Tibial artery (tissue), 4 donors: ENCODE measurements at regions not wholly inside any gene's neighbourhood (a gene's known extent, or its start where the extent isn't known, plus 50 kb on each side); places are given as distances from the start of the nearest gene placed in this dataset.

Experiments used
- DNase-seq, 2 donors: peaks; one replicate each; pipeline ENCODE4 v3.0.0-alpha.2; 2019
- H3K27ac ChIP-seq, 2 donors: fragments of 200-600 bp; sonication (generic) in 1 of 2; 1 replicate in 1 of 2; 2 replicates in 1 of 2; pipeline ENCODE4 v1.5.1; 2018 to 2019; ENCODE audit warnings: mild to moderate bottlenecking in 1 of 2
- H3K27me3 ChIP-seq, 2 donors: fragments of 200-600 bp; sonication (generic) in 1 of 2; one replicate each; pipeline versions ENCODE4 v1.5.1 to v1.6.0; 2016 to 2019
- H3K36me3 ChIP-seq, 3 donors: fragments of 200-600 bp; sonication (generic) in 2 of 3; one replicate each; pipeline ENCODE4 v1.5.1; 2016 to 2019; ENCODE audit warnings: mild to moderate bottlenecking in 2 of 3
- H3K4me1 ChIP-seq, 4 donors: fragments of 200-600 bp; sonication (generic) in 2 of 4; 1 replicate in 3 of 4; 2 replicates in 1 of 4; pipeline ENCODE4 v1.5.1; 2016 to 2019
- H3K4me3 ChIP-seq, 2 donors: fragments of 200-600 bp; sonication (generic) in 1 of 2; 1 replicate in 1 of 2; 2 replicates in 1 of 2; pipeline ENCODE4 v1.5.1; 2018 to 2019; ENCODE audit warnings: mild to moderate bottlenecking in 2 of 2
- H3K9me3 ChIP-seq, 3 donors: fragments of 200-600 bp; sonication (generic) in 1 of 3; one replicate each; pipeline ENCODE4 v1.5.1; 2016 to 2019
- intact Hi-C: fragments of 100-400 bp; cut with DNase I; formaldehyde crosslinking; loops from one replicate; pipeline ENCODE4 v1.15.0; 2023; ENCODE audit warnings: low total_unique reads
- TF ChIP-seq, protein P1 (sequence below), 2 experiments: fragments of 200-600 bp in 1 of 2; fragments of 450-650 bp in 1 of 2; IDR thresholded peaks; one replicate each; pipeline ENCODE4 v1.5.1; 2017 to 2019; ENCODE audit warnings: antibody characterized with exemption in 2 of 2, mild to moderate bottlenecking in 1 of 2, moderate library complexity in 1 of 2

DNA sequence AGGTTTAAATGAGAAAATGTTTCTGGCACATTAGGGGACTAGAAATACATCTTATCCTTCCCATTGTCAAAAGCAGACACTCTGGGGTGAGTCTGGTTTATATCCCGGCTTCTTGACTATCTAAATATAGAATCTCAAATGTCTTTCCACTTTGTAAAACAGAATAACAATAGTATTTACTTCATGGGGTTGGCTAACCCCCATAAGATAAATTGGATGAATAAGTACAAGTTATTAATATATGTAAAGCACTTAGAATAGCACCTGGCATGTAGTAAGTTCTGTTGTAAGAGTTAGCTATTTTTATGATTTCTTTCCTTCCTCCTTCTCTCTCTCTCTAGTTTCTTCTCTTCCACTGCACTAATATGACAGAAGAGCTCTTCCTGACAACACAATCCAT lies 499.1 kb downstream of the INSC start:
- no peak overlapping the region for H3K4me3 ChIP-seq
- no peaks in the 10 kb centered on the region for H3K27me3 ChIP-seq
- TF ChIP-seq, protein P1, sequence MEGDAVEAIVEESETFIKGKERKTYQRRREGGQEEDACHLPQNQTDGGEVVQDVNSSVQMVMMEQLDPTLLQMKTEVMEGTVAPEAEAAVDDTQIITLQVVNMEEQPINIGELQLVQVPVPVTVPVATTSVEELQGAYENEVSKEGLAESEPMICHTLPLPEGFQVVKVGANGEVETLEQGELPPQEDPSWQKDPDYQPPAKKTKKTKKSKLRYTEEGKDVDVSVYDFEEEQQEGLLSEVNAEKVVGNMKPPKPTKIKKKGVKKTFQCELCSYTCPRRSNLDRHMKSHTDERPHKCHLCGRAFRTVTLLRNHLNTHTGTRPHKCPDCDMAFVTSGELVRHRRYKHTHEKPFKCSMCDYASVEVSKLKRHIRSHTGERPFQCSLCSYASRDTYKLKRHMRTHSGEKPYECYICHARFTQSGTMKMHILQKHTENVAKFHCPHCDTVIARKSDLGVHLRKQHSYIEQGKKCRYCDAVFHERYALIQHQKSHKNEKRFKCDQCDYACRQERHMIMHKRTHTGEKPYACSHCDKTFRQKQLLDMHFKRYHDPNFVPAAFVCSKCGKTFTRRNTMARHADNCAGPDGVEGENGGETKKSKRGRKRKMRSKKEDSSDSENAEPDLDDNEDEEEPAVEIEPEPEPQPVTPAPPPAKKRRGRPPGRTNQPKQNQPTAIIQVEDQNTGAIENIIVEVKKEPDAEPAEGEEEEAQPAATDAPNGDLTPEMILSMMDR (IDR thresholded peaks at IDR 0.05) = no peak
- DNase-seq = no peak
- intact Hi-C loops = no loop called here
- H3K36me3 ChIP-seq = no peaks in the 10 kb centered on the region
- no peak overlapping the region for H3K27ac ChIP-seq
- H3K9me3 ChIP-seq = no peaks in the 10 kb centered on the region
- H3K4me1 ChIP-seq = peaks cover 0 to 6% (median 1%) of the 10 kb centered on the region in 4 donors

DNA sequence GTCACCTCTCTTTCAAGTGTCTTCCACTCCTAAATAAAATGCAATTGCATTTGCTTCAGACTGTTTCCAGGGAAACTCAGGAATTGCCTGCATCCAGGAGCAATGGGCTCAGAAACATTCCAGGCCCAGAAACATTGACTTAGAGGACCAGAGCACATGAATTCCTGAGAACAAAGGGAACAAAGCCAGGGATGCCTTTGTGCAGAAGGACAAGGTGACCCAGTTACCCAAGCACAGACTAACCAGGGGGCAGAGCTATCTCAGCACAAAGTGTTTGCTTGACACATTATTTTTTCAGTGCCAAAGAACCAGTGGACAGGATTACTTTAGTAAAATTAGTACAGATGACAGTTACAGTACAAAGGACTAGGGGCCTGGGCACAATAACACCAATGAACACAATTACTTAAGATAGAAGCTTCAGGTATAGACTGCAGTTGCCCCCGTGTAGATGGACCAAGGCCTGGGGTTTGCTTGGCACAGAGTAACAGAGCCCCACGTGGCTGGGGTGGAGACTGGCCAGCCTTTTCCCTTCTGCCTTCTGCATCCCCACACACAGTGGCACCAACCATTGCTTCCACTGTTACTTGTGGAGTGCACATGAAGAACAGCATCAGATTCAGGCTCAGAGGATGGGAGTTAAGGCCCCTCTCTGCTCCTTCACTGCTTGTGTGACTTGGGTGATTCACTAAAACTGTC lies 500.8 kb downstream of the INSC start:
- H3K4me3 ChIP-seq = no peak overlapping the region
- H3K9me3 ChIP-seq = no peaks in the 10 kb centered on the region
- H3K36me3 ChIP-seq = no peaks in the 10 kb centered on the region
- no peak overlapping the region for H3K27ac ChIP-seq
- DNase-seq = no peak
- TF ChIP-seq, protein P1 (IDR thresholded peaks at IDR 0.05) = no peak
- H3K4me1 ChIP-seq = peaks cover 0 to 6% (median 1%) of the 10 kb centered on the region in 4 donors
- intact Hi-C loops = no loop called here
- no peaks in the 10 kb centered on the region for H3K27me3 ChIP-seq

DNA sequence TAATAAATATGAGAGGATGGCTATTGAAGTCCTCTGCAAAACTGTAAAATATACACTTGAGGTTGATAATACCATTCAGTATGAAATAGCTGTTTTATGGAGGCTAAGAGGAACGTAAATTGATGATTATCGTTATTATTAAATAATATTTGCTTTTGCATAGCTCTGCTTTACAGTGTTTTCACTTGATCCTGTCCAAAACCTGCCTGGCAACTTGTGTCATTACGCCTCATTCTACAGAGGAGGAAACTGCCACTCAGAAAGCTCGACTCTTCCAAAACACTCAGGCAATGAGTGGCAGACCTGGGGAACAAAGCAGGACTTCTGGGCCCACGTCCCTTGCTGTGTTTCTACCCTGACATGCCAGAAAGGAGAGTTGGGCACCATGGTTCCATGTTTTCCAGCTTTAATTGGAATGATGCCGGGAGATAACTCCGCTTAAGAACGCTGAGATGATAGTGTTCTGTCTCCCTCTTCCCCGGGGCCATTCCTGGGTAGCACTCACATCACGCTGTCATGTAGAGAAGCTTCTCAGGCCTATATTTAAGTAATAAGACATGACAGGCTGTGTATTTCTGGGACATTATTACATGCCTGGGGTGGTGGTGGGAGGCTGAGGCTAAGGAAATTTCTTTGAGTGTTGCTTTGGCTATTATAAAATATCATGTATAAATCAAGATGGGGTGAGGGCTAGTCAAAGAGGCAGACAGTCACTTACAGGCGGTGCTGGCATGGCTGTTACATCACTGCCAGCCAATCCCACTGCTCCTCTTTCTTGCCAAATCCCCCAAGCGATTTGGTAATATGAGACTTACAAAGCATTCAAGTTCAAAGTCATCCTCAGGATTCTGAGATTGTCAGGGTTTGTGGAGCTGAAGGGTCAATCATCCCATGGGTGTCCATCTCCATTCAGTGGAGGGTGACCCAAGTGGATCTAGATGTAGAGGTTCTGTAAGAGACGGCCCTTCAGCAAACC lies 501.7 kb downstream of the INSC start:
- H3K4me1 ChIP-seq = peaks cover 0 to 6% (median 1%) of the 10 kb centered on the region in 4 donors
- TF ChIP-seq, protein P1 (IDR thresholded peaks at IDR 0.05) = no peak
- no peak overlapping the region for H3K27ac ChIP-seq
- H3K36me3 ChIP-seq = no peaks in the 10 kb centered on the region
- H3K4me3 ChIP-seq = no peak overlapping the region
- no peak for DNase-seq
- no peaks in the 10 kb centered on the region for H3K9me3 ChIP-seq
- intact Hi-C loops = no loop called here
- H3K27me3 ChIP-seq = no peaks in the 10 kb centered on the region

DNA sequence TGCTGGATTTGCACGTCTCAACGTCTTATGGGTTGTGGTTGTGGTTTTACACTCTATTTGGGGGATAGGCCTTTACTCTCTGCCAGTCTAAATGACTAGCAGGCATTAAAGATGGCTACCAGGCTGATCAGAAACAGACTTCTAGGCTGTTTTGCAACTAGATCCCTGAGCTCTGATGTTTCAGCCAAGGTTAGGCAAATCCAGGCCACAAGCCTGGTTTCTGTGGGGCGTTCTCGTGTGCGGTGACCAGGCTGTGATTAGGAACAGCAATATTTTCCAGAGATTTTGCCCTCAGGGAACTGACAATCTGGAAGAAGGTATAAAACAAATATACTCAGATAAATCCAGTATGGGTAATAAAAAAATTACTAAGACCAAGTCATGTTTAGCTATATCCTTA lies 502.4 kb downstream of the INSC start:
- Histone ChIP-seq H3K4me1 (peaks cover 0 to 6% (median 1%) of the 10 kb centered on the region in 4 donors), H3K36me3 (no peaks in the 10 kb centered on the region), H3K4me3 (no peak overlapping the region), H3K9me3 (no peaks in the 10 kb centered on the region), H3K27ac (no peak overlapping the region), H3K27me3 (no peaks in the 10 kb centered on the region)
- TF ChIP-seq, protein P1 (IDR thresholded peaks at IDR 0.05) = no peak
- intact Hi-C loops = no loop called here
- DNase-seq = no peak

DNA sequence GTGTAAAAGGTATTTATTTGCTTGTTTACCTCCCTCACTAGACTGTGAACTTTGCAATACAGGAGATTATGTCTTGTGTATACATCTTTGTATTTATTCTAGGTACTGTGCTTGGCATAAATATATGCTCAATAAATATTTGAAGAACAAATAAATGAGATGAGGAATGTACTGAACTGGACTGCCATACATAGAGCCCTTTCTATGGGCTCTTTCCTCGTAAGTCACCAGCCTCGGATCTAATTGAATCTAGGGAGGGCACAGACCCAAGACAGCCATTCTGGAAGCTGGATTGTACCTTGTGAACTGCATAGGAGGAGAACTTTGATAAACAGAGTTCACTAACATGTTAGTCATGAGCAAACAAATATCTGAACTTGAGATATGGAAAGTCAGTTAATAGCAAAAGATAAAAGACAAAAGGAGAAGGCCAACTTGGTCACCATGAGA lies 503.9 kb downstream of the INSC start:
- TF ChIP-seq, protein P1 (IDR thresholded peaks at IDR 0.05) = no peak
- DNase-seq = no peak
- H3K27me3 ChIP-seq = no peaks in the 10 kb centered on the region
- no peak overlapping the region for H3K27ac ChIP-seq
- H3K4me1 ChIP-seq = peaks cover 0 to under 1% (median 0%) of the 10 kb centered on the region in 4 donors
- no peaks in the 10 kb centered on the region for H3K9me3 ChIP-seq
- H3K4me3 ChIP-seq = no peak overlapping the region
- intact Hi-C loops = no loop called here
- no peaks in the 10 kb centered on the region for H3K36me3 ChIP-seq
